ENCODE measurements at regions not wholly inside any gene's neighbourhood (a gene's known extent, or its start where the extent isn't known, plus 50 kb on each side); places are given as distances from the start of the nearest gene placed in this dataset.

DNA sequence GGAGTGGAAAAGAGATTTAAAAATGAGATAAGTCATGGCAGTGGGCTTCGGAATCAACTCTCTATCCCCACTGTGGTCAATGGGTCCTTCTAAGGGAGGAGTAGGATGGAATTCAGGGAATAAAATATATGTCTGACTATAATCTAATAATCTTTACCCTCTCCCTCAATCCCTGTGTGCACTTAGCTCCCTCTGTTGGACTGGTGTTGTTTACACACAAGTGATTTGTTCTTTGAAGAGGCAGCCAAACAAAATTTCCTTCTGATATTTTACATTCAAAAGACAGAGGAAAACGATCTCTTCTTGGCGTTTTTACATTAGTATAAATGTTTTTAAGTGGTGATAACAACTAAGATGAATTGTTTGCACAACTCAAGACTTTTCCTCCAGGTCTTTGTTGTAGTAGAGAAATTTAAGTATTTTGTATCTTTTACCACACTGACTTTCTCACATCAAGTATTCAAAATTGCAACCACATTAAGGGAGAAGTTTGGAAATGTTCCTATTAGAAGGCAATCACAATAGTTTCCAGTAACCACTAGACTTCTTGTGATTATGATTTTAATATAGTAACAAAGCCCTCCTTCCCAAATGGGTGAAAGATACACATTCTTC lies 317.8 kb downstream of the CENPW start:
- intact Hi-C loops (cut with DNase I; ENCODE audit: low total_unique reads), result no loop called here

DNA sequence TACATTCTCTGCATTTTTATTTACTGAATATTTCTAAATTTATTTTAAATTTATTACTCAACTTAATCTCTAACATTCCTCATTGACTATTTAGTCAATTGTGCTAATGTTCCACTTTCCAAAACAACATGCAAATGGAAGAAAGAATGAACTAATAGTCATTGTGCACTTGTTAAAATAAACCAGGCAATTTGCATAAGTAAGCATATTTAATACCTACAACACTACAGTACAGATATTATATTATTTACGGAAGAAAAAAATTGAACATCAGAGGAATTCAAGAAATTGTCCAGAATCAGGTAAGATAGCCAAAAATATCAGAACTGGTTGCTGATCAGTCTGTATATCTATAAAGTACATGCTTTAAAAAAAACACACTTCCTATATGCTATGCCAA lies 320.5 kb downstream of the CENPW start:
- Histone ChIP-seq H3K27ac (no peak overlapping the region), H3K4me1 (no peaks in the 10 kb centered on the region), H3K27me3 (no peaks in the 10 kb centered on the region), H3K9me3 (no peaks in the 10 kb centered on the region), H3K36me3 (no peaks in the 10 kb centered on the region), H3K4me3 (no peak overlapping the region)
- DNase-seq, result no peak
- TF ChIP-seq, protein P1, sequence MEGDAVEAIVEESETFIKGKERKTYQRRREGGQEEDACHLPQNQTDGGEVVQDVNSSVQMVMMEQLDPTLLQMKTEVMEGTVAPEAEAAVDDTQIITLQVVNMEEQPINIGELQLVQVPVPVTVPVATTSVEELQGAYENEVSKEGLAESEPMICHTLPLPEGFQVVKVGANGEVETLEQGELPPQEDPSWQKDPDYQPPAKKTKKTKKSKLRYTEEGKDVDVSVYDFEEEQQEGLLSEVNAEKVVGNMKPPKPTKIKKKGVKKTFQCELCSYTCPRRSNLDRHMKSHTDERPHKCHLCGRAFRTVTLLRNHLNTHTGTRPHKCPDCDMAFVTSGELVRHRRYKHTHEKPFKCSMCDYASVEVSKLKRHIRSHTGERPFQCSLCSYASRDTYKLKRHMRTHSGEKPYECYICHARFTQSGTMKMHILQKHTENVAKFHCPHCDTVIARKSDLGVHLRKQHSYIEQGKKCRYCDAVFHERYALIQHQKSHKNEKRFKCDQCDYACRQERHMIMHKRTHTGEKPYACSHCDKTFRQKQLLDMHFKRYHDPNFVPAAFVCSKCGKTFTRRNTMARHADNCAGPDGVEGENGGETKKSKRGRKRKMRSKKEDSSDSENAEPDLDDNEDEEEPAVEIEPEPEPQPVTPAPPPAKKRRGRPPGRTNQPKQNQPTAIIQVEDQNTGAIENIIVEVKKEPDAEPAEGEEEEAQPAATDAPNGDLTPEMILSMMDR (IDR thresholded peaks at IDR 0.05), result no peak
- TF ChIP-seq POLR2A (IDR thresholded peaks at IDR 0.05), result no peak
- intact Hi-C loops (cut with DNase I; ENCODE audit: low total_unique reads), result no loop called here

More for the DNA sequence above, 317.8 kb downstream of the CENPW start:
- no peaks in the 10 kb centered on the region for H3K9me3 ChIP-seq
- H3K4me3 ChIP-seq, result no peak overlapping the region
- H3K36me3 ChIP-seq, result no peaks in the 10 kb centered on the region
- no peak for TF ChIP-seq POLR2A (IDR thresholded peaks at IDR 0.05)
- TF ChIP-seq, protein P1 (IDR thresholded peaks at IDR 0.05), result peak in 3 of 4 experiments; percentile 28 to 43 (median 30)
- DNase-seq, result no peak
- no peaks in the 10 kb centered on the region for H3K4me1 ChIP-seq
- no peaks in the 10 kb centered on the region for H3K27me3 ChIP-seq
- no peak overlapping the region for H3K27ac ChIP-seq

DNA sequence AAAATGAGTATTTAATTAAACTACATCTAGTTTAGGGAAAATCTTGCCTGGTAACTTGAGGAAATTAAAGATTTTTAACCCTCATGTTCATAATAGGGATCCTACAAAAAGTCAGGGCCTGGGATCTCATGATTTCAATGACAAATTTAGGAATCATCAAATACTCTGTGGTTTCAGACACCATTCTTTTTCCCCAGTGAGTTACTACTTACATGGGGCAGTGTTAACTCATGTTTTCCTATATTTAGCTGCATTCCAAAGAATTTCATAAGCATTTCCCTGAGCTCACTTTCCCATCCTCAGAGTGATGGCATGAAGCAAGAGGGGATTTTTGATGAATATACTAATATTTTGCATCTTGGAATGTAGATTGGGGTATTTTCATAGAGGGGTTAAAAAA lies 321.7 kb downstream of the CENPW start:
- TF ChIP-seq POLR2A (IDR thresholded peaks at IDR 0.05), result no peak
- TF ChIP-seq, protein P1 (IDR thresholded peaks at IDR 0.05), result no peak
- Histone ChIP-seq H3K27me3 (no peaks in the 10 kb centered on the region), H3K4me1 (no peaks in the 10 kb centered on the region), H3K36me3 (no peaks in the 10 kb centered on the region), H3K4me3 (no peak overlapping the region), H3K27ac (no peak overlapping the region), H3K9me3 (no peaks in the 10 kb centered on the region)
- DNase-seq, result no peak
- intact Hi-C loops (cut with DNase I; ENCODE audit: low total_unique reads), result no loop called here

DNA sequence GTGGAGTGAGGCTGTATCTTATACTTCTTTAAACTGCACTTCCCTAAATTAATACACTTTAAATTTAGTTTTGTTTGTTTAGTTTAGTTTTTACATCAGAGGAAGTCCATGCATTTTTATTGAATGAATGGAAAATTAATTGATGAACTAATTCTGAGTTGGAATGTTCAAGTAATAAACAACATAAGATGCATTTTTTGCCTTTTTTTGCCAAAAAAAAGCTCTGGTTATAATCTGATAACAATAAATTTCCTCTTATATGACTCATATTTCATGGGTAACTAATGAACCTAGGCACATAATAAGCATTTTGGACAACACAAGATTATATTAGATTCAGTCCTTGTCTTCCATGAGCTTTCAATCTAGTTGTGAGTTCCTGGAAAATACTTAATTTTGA lies 323.1 kb downstream of the CENPW start:
- Histone ChIP-seq H3K4me1 (no peaks in the 10 kb centered on the region), H3K4me3 (no peak overlapping the region), H3K27ac (no peak overlapping the region), H3K9me3 (no peaks in the 10 kb centered on the region), H3K36me3 (no peaks in the 10 kb centered on the region), H3K27me3 (no peaks in the 10 kb centered on the region)
- DNase-seq, result no peak
- TF ChIP-seq POLR2A (IDR thresholded peaks at IDR 0.05), result no peak
- TF ChIP-seq, protein P1 (IDR thresholded peaks at IDR 0.05), result no peak
- intact Hi-C loops (cut with DNase I; ENCODE audit: low total_unique reads), result no loop called here

DNA sequence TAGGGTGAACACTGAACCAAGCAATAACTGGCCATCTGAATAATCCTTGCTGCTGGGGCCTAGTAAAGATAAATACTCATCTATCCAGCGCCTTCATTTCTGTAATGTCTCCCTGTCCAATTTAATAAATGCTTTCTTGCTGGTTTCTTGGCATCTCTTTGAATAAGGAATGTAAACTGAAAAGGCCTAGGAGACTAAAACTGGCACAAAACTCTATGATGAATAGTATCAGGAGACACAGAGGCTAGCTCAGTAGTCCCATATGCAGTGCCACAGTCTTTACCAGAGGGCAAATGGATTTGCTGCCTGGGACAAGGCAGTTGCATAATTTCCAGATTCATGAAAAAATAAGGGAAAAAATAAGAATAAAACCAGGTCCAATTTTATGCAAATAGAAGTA lies 324.4 kb downstream of the CENPW start:
- intact Hi-C loops (cut with DNase I; ENCODE audit: low total_unique reads), result no loop called here
- H3K4me3 ChIP-seq, result no peak overlapping the region
- no peak for TF ChIP-seq POLR2A (IDR thresholded peaks at IDR 0.05)
- TF ChIP-seq, protein P1 (IDR thresholded peaks at IDR 0.05), result no peak
- H3K9me3 ChIP-seq, result no peaks in the 10 kb centered on the region
- H3K36me3 ChIP-seq, result no peaks in the 10 kb centered on the region
- H3K27ac ChIP-seq, result no peak overlapping the region
- no peak for DNase-seq
- H3K27me3 ChIP-seq, result no peaks in the 10 kb centered on the region
- no peaks in the 10 kb centered on the region for H3K4me1 ChIP-seq
